Kidney epithelial cell (primary cell): ENCODE measurements at regions not wholly inside any gene's neighbourhood (a gene's known extent, or its start where the extent isn't known, plus 50 kb on each side); places are given as distances from the start of the nearest gene placed in this dataset.

ENCODE experiments used
- DNase-seq: peaks from one replicate; pipeline ENCODE4 v3.0.0-alpha.2; 2010; ENCODE audit warnings: low read depth
- H3K27me3 ChIP-seq: 2 replicates; pipeline ENCODE4 v1.6.0; 2011; ENCODE audit warnings: low read length; ENCODE audit not compliant: control insufficient read depth, insufficient read depth
- H3K36me3 ChIP-seq: 2 replicates; pipeline ENCODE4 v1.5.1; 2011; ENCODE audit warnings: low read length; ENCODE audit not compliant: control insufficient read depth, insufficient read depth
- H3K4me3 ChIP-seq: 2 replicates; pipeline ENCODE4 v1.5.1; 2011; ENCODE audit warnings: low read depth, mild to moderate bottlenecking, control low read depth, low read length
- TF ChIP-seq, protein P1 (sequence below): IDR thresholded peaks from 2 replicates; pipeline ENCODE4 v1.5.1; 2011; ENCODE audit warnings: mild to moderate bottlenecking, moderate library complexity, low read length, control low read depth, inconsistent platforms; ENCODE audit not compliant: insufficient read depth, poor library complexity, severe bottlenecking

DNA sequence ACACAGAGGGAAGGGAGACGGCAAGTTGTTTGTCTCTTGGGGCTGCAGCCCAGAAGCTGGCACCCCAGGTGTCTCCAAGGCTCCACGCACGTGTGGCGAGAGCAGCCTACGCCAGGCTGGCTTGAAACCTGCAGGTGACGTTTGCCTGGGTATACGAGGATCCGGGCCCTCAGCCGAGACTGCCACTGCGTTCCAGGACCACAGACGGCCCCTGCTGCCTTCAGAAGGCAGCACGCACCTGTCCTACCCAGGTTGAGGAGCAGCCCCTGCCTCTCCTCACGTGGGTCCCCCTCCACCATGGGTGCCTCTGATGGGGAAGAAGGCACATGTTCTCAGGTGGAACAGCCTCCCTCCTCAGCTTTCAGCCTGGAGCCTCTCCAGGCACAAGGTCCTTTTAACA lies 75.3 kb upstream of the PRR20G start:
- DNase-seq: no peak
- TF ChIP-seq, protein P1, sequence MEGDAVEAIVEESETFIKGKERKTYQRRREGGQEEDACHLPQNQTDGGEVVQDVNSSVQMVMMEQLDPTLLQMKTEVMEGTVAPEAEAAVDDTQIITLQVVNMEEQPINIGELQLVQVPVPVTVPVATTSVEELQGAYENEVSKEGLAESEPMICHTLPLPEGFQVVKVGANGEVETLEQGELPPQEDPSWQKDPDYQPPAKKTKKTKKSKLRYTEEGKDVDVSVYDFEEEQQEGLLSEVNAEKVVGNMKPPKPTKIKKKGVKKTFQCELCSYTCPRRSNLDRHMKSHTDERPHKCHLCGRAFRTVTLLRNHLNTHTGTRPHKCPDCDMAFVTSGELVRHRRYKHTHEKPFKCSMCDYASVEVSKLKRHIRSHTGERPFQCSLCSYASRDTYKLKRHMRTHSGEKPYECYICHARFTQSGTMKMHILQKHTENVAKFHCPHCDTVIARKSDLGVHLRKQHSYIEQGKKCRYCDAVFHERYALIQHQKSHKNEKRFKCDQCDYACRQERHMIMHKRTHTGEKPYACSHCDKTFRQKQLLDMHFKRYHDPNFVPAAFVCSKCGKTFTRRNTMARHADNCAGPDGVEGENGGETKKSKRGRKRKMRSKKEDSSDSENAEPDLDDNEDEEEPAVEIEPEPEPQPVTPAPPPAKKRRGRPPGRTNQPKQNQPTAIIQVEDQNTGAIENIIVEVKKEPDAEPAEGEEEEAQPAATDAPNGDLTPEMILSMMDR: no peak

DNA sequence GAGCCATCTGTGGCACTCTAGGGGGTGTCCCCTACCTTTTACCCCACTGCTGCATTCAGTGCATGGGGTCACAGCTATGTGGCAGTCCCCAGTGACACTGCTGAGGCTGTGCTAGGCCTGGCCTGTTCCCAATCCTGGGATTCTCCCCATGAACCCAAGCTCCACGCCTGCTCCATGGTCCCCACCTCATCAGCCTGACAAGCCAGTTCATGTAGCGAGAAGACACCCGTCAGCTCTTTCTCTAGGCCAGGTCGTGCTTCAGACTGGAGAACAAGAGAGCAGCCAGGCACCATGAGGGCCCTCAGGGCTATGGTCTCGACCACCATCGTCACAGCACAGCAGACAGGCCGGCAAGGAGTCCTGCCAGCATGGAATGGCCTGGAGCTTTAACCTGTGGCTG lies 72.8 kb upstream of the PRR20G start:
- Histone ChIP-seq H3K4me3 (no peak overlapping the region), H3K36me3 (no peaks in the 10 kb centered on the region), H3K27me3 (no peaks in the 10 kb centered on the region)
- no peak for DNase-seq
- TF ChIP-seq, protein P1: no peak

More for the DNA sequence above, 75.3 kb upstream of the PRR20G start:
- Histone ChIP-seq H3K36me3 (no peaks in the 10 kb centered on the region), H3K4me3 (no peak overlapping the region), H3K27me3 (no peaks in the 10 kb centered on the region)

DNA sequence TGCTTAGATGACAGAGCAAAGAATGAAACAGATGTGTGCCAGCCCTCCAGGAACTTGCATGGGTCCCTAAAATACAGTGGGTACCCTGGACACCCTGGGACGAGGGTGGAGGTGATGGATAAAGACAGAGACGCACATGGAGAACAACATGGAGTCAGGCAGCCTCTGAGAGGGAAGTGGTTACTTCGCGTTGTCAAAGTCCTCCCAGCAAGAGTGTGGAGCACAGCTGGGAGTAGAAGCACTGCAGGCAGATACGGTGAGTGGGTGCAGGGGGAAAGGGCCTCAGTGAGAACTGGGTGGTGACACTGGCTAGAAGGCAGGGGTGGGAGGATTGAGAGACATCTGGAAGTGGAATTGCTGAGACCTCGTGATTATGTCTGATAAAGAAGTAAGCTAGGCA lies 70.8 kb upstream of the PRR20G start:
- Histone ChIP-seq H3K4me3 (no peak overlapping the region), H3K27me3 (no peaks in the 10 kb centered on the region), H3K36me3 (no peaks in the 10 kb centered on the region)
- TF ChIP-seq, protein P1: no peak
- DNase-seq: no peak

DNA sequence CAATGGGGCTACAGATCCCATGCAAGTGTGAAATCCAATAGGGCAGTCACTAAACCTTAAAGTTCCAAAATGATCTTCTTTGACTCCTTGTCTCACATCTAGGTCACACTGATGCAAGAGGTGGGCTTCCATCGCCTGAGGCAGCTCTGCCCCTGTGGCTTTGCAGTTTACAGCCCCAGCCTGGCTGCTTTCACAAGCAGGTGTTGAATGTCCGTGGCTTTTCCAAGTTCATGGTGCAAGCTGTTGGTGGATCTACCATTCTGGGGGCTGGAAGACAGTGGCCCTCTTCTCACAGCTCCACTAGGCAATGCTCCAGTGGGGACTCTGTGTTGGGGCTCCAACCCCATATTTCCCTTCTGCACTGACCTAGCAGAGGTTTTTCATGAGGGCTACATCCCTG lies 68.5 kb upstream of the PRR20G start:
- DNase-seq: no peak
- peaks cover 9% of the 10 kb centered on the region for H3K27me3 ChIP-seq
- TF ChIP-seq, protein P1: no peak
- H3K36me3 ChIP-seq: no peaks in the 10 kb centered on the region
- no peak overlapping the region for H3K4me3 ChIP-seq

DNA sequence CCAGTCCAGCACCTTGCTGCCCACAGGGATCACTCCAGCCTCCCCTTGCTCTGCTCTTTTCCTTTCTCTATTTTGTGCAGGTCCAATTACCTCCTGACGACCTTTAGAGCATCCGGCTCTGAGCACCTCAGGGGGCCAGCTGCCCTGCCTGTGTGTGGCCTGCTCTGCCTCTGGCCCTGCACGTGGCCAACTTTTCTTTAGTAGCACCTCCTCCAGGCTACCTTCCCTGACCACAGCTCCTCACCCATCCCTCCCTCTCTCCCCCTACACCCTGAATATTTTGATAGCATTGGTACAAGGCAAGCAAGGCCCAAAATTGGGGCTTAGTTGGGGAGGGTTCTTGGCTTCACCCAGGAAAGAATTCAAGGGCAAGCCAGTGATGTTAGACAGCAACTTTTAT lies 66.9 kb upstream of the PRR20G start:
- TF ChIP-seq, protein P1: no peak
- no peaks in the 10 kb centered on the region for H3K36me3 ChIP-seq
- H3K27me3 ChIP-seq: peaks cover 20% of the 10 kb centered on the region
- H3K4me3 ChIP-seq: no peak overlapping the region
- no peak for DNase-seq

DNA sequence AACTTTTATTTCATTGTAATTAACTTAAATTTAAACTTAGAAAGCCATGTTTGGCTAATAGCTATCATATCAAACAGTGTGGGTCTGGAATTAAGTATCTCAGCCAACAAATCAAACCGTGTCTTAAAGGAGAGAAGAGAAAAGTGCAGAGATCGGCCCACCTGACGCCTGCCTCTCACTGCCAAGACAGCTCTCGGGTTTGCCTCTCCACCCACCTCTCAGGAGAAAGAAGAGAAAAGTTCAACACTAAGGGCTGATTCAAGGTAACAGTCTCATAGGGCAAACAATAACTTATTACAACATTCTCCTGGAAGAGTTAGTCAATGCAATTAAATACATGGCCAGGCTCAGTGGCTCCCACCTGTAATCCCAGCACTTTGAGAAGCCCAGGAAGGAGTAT lies 64.8 kb upstream of the PRR20G start:
- TF ChIP-seq, protein P1: no peak
- H3K27me3 ChIP-seq: peaks cover 22% of the 10 kb centered on the region
- H3K36me3 ChIP-seq: no peaks in the 10 kb centered on the region
- no peak overlapping the region for H3K4me3 ChIP-seq
- no peak for DNase-seq
